Omental fat pad (tissue), 3 donors: ENCODE measurements at regions not wholly inside any gene's neighbourhood (a gene's known extent, or its start where the extent isn't known, plus 50 kb on each side); places are given as distances from the start of the nearest gene placed in this dataset.
"Not testable (repeated sequence)": the region's sequence is repeated elsewhere in the genome, so short reads cannot be mapped to it uniquely, and the experiment has no call there.

ENCODE experiments used
- ATAC-seq: fragments of 150-250 bp; one replicate; pipeline ENCODE4 v1.9.1; 2016; ENCODE audit warnings: mild to moderate bottlenecking, moderate library complexity; ENCODE audit not compliant: low FRiP score
- DNase-seq: peaks from one replicate; pipeline ENCODE4 v3.0.0-alpha.2; 2019; ENCODE audit warnings: low spot score
- TF ChIP-seq, protein P1 (sequence below), 3 donors: fragments of 450-650 bp; IDR thresholded peaks; one replicate each; pipeline ENCODE4 v1.5.1; 2016 to 2017; ENCODE audit warnings: antibody characterized with exemption in 3 of 3, mild to moderate bottlenecking in 3 of 3, moderate library complexity in 2 of 3

DNA sequence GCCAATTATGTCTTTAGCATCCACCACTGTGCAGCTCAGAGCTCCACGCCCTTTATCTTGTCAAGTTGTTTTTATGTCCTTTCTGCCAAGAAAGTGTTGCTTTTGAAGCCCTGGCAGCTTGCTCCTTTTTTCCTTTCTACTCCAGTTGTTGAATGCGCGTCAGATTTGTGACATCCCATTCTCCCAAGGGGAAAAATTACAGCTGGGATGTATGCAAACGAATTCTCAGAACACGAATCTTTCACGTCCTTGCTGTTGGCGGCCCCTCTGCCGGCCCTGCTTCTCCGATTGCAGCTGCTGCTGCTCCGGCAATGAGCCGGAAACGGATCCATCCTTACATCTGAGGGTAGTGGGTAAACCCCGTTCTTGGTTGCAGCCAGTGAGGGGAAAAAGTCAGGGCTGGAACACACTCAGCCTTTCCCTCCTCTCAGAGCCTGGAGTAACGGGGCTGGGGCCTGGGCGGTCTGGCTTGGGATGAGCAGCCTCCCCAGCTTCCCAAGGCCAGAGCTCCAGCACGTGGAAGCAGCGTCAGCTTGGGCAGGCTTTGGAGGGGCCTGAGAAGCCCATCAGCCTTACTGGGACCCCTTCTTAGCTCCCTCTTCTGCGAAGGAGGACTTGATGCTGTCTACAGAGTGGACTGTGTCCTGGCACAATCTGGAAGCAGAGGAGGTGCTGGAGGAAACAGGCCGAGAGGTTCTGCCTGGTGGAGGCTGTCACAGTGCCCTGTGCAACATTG lies 79.0 kb upstream of the CHST15 start:
- ATAC-seq (no peak), DNase-seq (no peak)
- TF ChIP-seq, protein P1, sequence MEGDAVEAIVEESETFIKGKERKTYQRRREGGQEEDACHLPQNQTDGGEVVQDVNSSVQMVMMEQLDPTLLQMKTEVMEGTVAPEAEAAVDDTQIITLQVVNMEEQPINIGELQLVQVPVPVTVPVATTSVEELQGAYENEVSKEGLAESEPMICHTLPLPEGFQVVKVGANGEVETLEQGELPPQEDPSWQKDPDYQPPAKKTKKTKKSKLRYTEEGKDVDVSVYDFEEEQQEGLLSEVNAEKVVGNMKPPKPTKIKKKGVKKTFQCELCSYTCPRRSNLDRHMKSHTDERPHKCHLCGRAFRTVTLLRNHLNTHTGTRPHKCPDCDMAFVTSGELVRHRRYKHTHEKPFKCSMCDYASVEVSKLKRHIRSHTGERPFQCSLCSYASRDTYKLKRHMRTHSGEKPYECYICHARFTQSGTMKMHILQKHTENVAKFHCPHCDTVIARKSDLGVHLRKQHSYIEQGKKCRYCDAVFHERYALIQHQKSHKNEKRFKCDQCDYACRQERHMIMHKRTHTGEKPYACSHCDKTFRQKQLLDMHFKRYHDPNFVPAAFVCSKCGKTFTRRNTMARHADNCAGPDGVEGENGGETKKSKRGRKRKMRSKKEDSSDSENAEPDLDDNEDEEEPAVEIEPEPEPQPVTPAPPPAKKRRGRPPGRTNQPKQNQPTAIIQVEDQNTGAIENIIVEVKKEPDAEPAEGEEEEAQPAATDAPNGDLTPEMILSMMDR (IDR thresholded peaks at IDR 0.05), result no peak

DNA sequence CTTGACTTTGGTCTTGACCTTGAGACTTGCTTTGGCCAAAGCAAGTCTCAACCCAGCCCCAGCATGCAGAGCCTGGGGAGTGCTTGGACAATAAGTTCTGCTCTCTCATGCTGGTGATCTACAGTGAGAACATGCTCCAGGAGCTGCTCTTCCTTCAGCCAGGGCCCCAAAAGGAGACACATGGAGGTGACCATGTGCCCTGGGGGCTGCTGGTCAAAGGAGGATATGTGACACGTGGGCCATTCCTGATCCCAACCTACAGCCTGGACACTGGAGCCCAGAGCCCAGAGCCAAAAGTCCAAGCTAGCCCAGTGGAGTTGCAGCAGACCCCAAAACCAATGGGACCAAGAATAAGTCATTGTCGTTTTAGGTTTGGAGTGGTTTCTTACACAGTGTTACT lies 78.2 kb upstream of the CHST15 start:
- DNase-seq (no peak), ATAC-seq (no peak)
- TF ChIP-seq, protein P1 (IDR thresholded peaks at IDR 0.05), result no peak

DNA sequence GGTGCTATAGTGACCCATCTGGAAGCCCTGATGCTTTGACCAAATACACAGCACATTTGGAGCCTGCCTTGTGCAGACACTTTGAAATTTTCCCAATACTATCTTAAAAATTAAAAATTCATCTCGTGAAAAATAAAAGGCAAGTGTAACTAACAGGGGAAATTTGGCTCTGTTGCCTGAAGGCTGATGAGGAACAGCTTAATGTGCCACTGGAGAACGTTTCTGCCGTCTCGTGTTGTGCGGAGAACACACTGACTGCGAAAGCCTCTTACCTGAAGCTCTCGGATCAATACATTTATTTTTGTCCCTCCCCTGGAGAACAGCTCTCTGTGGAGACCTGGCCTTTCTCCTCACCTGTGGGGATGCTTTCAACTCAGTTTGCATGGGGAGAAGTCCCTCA lies 77.2 kb upstream of the CHST15 start:
- TF ChIP-seq, protein P1 (IDR thresholded peaks at IDR 0.05), result no peak
- DNase-seq (no peak), ATAC-seq (no peak)

DNA sequence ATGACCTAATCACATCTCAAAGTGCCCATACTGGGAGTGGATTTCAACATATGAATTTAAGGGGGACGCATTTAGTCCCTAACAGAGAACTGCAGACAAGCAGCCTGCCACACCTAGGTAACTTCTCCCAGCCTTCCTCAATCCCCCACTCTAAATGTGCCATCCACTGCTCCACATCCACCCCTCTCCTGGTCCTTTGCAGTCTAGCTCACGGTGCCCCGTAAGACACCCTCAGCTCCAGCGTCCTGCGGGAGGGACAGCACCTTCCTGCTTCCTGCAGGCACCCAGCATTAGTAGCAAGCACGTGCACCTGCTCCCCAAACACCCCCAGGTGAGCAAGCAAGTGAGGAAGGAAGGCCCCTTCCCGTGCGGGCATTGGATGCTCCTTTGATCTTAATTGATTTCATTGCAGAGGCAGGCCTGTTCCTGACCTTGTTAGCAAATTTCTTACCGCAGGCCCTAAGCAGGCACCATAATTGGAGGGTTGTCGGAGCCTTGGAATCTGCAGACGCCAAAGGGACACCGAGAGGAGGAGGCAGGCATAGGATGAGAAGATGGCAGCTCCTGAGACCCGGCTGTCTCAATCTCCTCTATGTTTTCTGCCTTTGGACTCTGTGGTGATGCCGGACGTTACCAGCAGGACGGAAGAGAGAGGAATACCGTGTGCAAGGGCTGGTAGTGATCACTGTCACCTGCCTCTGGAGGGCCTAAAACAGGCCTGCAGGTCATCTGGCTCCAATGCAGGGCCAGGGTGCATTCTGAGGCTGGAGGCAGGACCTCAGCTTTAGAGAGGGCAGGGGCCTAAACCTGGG lies 75.8 kb upstream of the CHST15 start:
- TF ChIP-seq, protein P1 (IDR thresholded peaks at IDR 0.05), result no peak
- DNase-seq, result no peak
- no peak for ATAC-seq

DNA sequence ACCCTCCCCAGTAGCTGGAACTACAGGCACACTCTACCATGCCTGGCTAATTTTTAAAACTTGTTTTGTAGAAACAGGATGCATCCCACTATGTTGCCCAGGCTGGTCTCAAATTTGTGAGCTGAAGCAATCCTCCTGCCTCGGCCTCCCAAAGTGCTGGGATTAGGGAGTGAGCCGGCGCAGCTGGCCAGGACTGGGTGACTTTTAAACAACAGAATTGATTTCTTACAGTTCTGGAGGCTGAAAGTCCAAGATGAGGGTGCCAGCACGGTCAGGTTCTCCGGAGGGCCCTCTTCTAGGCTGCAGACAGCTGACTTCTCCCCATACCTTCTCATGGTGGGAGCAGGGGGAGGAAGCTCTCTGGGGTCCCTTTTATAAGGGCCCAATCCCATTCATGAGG lies 75.2 kb upstream of the CHST15 start:
- TF ChIP-seq, protein P1 (IDR thresholded peaks at IDR 0.05), result no peak
- ATAC-seq (no peak), DNase-seq (no peak)

DNA sequence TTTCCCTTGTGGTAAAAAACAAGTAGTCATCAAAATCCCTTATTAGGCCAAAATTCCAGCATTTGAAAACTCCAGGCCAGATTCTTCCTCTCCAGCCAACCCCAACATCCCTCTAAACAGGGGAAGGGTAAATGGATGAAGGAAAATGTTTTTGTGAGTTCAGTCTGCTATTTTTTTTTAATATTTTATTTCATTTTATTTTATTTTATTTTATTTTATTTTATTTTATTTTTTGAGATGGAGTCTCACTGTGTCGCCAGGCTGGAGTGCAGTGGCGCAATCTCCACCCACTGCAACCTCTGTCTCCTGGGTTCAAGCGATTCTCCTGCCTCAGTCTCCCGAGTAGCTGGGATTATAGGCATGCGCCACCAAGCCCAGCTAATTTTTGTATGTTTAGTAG lies 74.5 kb upstream of the CHST15 start:
- not testable (repeated sequence) for DNase-seq, ATAC-seq

DNA sequence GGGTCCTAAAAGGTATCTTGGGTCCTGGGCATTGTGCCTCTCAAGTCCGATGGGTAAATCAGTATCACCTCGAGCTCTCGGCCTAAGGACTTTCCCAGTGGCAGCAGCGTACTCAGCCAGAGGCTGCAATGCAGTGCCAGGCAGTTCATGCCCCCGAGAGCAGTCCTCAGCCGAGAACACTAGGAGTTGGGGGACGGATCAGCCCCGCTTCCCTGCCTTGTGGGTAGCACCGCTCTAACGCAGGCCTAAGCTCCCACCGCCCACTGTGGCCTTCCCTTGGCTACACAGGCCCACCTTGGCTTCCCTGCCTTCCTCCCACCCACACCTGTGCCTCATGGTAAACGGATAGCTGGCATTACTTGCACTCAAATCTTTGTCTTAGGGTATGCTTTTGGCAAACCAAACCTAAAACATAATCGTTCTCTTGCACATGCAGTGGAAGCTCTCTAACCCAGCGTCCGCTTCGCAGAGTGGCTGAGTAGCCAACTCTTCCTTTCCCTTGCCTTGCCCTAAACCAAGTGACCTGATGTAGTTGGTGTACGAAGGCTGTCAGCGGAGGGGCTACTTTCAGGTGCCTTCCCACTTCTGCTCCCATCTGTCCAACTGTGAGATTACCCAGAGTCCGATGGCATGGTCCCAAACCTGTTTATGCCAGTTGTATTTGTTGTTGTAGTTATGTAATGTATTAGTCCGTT lies 73.2 kb upstream of the CHST15 start:
- ATAC-seq (no peak), DNase-seq (no peak)
- TF ChIP-seq, protein P1 (IDR thresholded peaks at IDR 0.05), result no peak
